Tibial nerve (tissue), 4 donors: ENCODE measurements at regions not wholly inside any gene's neighbourhood (a gene's known extent, or its start where the extent isn't known, plus 50 kb on each side); places are given as distances from the start of the nearest gene placed in this dataset. TPM values are rescaled to one million over a fixed set of nuclear protein-coding genes. Genes with fewer than 3 reads are reported as not detected.

Source experiments
- DNase-seq, 2 donors: peaks; one replicate each; pipeline ENCODE4 v3.0.0-alpha.2; 2019; ENCODE audit warnings: low spot score in 2 of 2
- H3K27ac ChIP-seq, 4 donors: fragments of 200-600 bp; sonication (generic) in 3 of 4; one replicate each; pipeline ENCODE4 v1.5.1; 2017 to 2019; ENCODE audit warnings: mild to moderate bottlenecking in 1 of 4
- H3K27me3 ChIP-seq, 2 donors: fragments of 200-600 bp; sonication (generic) in 1 of 2; one replicate each; pipeline versions ENCODE4 v1.5.1 to v1.6.0; 2017 to 2019
- H3K36me3 ChIP-seq, 3 donors: fragments of 200-600 bp; sonication (generic); one replicate each; pipeline ENCODE4 v1.5.1; 2018 to 2019
- H3K4me1 ChIP-seq, 4 donors: fragments of 200-600 bp; sonication (generic) in 3 of 4; one replicate each; pipeline ENCODE4 v1.5.1; 2017 to 2019
- H3K4me3 ChIP-seq, 4 donors: fragments of 200-600 bp; sonication (generic) in 3 of 4; one replicate each; pipeline ENCODE4 v1.5.1; 2017 to 2019; ENCODE audit warnings: mild to moderate bottlenecking in 1 of 4, moderate library complexity in 1 of 4
- H3K9me3 ChIP-seq, 4 donors: fragments of 200-600 bp; sonication (generic) in 3 of 4; one replicate each; pipeline ENCODE4 v1.5.1; 2017 to 2019
- EP300 ChIP-seq, 2 donors: sonication (generic); formaldehyde crosslinking; IDR thresholded peaks; one replicate each; pipeline ENCODE4 v1.6.1; 2017; ENCODE audit warnings: antibody characterized with exemption in 2 of 2, mild to moderate bottlenecking in 1 of 2
- POLR2A ChIP-seq, 2 donors: fragments of 450-650 bp; IDR thresholded peaks; one replicate each; pipeline ENCODE4 v1.6.1; 2017; ENCODE audit warnings: antibody characterized with exemption in 2 of 2, mild to moderate bottlenecking in 2 of 2, moderate library complexity in 2 of 2
- WGBS, 2 donors: methylation state at CpG; one replicate each; pipeline ENCODE4 v1.1.5; 2018; 5-methylcytosine and 5-hydroxymethylcytosine counted together
- small RNA-seq: library from RNA; depleted of rRNA; stranded (forward); fragments of <200 nt; gene quantifications from one replicate; pipeline ENCODE3, GENCODE V24; 2016
- TF ChIP-seq, protein P1 (sequence below), 5 experiments: fragments of 200-600 bp in 3 of 5; fragments of 450-650 bp in 2 of 5; sonication (generic) in 3 of 5; IDR thresholded peaks; one replicate each; pipeline ENCODE4 v1.5.1; 2016 to 2019; ENCODE audit warnings: antibody characterized with exemption in 5 of 5, mild to moderate bottlenecking in 3 of 5, moderate library complexity in 2 of 5

DNA sequence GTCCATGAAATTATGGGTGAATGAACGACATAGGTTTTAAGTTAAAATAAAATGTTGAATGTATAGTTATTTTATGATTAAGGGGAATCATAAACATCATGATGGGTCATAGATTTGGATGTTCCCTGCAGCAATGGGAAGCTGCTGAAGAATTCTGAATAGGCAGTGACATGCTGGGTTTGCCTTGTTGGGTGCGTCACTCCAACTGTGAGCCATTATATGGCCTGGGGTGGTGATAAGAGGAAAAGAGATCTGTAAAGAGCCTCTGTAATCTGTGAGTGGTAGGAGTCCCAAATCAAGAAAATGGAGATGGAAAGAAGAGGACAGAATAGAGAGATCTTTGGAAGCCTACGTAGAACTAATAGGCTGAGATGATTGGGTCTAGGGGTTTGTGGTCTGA, 58.1 kb upstream of the GPR26 start:
- Histone ChIP-seq H3K4me1 (no peaks in the 10 kb centered on the region), H3K27ac (no peak overlapping the region), H3K9me3 (no peaks in the 10 kb centered on the region), H3K27me3 (no peaks in the 10 kb centered on the region), H3K36me3 (no peaks in the 10 kb centered on the region), H3K4me3 (no peak overlapping the region)
- DNase-seq, result no peak
- WGBS, 2 donors, result 42 to 48% methylated on average over 3 of the region's 3 CpGs
- TF ChIP-seq, protein P1, sequence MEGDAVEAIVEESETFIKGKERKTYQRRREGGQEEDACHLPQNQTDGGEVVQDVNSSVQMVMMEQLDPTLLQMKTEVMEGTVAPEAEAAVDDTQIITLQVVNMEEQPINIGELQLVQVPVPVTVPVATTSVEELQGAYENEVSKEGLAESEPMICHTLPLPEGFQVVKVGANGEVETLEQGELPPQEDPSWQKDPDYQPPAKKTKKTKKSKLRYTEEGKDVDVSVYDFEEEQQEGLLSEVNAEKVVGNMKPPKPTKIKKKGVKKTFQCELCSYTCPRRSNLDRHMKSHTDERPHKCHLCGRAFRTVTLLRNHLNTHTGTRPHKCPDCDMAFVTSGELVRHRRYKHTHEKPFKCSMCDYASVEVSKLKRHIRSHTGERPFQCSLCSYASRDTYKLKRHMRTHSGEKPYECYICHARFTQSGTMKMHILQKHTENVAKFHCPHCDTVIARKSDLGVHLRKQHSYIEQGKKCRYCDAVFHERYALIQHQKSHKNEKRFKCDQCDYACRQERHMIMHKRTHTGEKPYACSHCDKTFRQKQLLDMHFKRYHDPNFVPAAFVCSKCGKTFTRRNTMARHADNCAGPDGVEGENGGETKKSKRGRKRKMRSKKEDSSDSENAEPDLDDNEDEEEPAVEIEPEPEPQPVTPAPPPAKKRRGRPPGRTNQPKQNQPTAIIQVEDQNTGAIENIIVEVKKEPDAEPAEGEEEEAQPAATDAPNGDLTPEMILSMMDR (IDR thresholded peaks at IDR 0.05), result no peak
- TF ChIP-seq EP300 (IDR thresholded peaks at IDR 0.05), result no peak
- no peak for TF ChIP-seq POLR2A (IDR thresholded peaks at IDR 0.05)

DNA sequence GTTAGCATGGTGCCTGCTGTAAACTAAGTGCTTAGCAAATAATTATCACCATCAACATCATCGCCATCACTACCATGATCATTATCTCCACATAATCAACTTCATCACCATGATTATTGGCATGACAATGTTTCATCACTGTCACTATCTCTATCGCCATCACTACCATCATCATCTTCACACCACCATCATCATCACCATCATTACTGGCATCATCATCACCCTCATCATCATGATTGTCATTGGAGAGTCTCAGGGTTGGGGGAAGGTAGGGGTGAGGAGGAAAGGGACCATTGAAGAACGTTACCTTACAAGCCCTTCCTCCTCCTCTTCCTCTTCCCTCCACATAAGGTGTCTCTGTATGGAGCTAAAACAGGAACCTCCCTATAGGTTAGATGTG, 54.9 kb upstream of the GPR26 start:
- DNase-seq, result no peak
- TF ChIP-seq POLR2A (IDR thresholded peaks at IDR 0.05), result no peak
- TF ChIP-seq, protein P1 (IDR thresholded peaks at IDR 0.05), result no peak
- no peak for TF ChIP-seq EP300 (IDR thresholded peaks at IDR 0.05)
- Histone ChIP-seq H3K27ac (no peak overlapping the region), H3K4me1 (no peaks in the 10 kb centered on the region), H3K27me3 (no peaks in the 10 kb centered on the region), H3K36me3 (no peaks in the 10 kb centered on the region), H3K9me3 (no peaks in the 10 kb centered on the region), H3K4me3 (no peak overlapping the region)
- WGBS, 2 donors, result 74 to 76% methylated on average over 3 of the region's 3 CpGs

- H3K36me3 ChIP-seq, result no peaks in the 10 kb centered on the region
- no peaks in the 10 kb centered on the region for H3K27me3 ChIP-seq
- TF ChIP-seq EP300 (IDR thresholded peaks at IDR 0.05), result no peak
- TF ChIP-seq POLR2A (IDR thresholded peaks at IDR 0.05), result no peak
- TF ChIP-seq, protein P1 (IDR thresholded peaks at IDR 0.05), result no peak
- no peak for DNase-seq
- H3K4me3 ChIP-seq, result no peak overlapping the region
- 46 to 69% methylated on average over 3 of the region's 3 CpGs for WGBS, 2 donors
- H3K4me1 ChIP-seq, result no peaks in the 10 kb centered on the region
- H3K27ac ChIP-seq, result no peak overlapping the region
- no peaks in the 10 kb centered on the region for H3K9me3 ChIP-seq
Measured at GRCh38 chr10:123611876-123612275, 54.3 kb upstream of the GPR26 start.

GRCh38 chr10:123613346-123613850, 52.8 kb upstream of the GPR26 start:
- H3K36me3 ChIP-seq, result no peaks in the 10 kb centered on the region
- H3K9me3 ChIP-seq, result no peaks in the 10 kb centered on the region
- H3K4me1 ChIP-seq, result no peaks in the 10 kb centered on the region
- TF ChIP-seq, protein P1 (IDR thresholded peaks at IDR 0.05), result no peak
- no peak for TF ChIP-seq POLR2A (IDR thresholded peaks at IDR 0.05)
- TF ChIP-seq EP300 (IDR thresholded peaks at IDR 0.05), result no peak
- H3K27ac ChIP-seq, result no peak overlapping the region
- H3K27me3 ChIP-seq, result no peaks in the 10 kb centered on the region
- no peak for DNase-seq
- 77 to 86% methylated on average over 7 of the region's 7 CpGs for WGBS, 2 donors
- no peak overlapping the region for H3K4me3 ChIP-seq

GRCh38 chr10:123614888-123615287, 51.3 kb upstream of the GPR26 start:
- TF ChIP-seq, protein P1 (IDR thresholded peaks at IDR 0.05), result no peak
- TF ChIP-seq POLR2A (IDR thresholded peaks at IDR 0.05) (no peak), EP300 (IDR thresholded peaks at IDR 0.05) (no peak)
- H3K36me3 ChIP-seq, result no peaks in the 10 kb centered on the region
- H3K9me3 ChIP-seq, result no peaks in the 10 kb centered on the region
- H3K27me3 ChIP-seq, result no peaks in the 10 kb centered on the region
- no peak overlapping the region for H3K27ac ChIP-seq
- no peak overlapping the region for H3K4me3 ChIP-seq
- WGBS, 2 donors, result 16% methylated on average over 12 of the region's 12 CpGs
- H3K4me1 ChIP-seq, result no peaks in the 10 kb centered on the region
- peak; percentile 41 to 72 for DNase-seq

Small RNA genes lying in the stretch of these regions (small RNA-seq; reads per million reads assigned to genes)
- not detected for gene AL160290.3
